Loucy (cell line): ENCODE measurements at regions not wholly inside any gene's neighbourhood (a gene's known extent, or its start where the extent isn't known, plus 50 kb on each side); places are given as distances from the start of the nearest gene placed in this dataset.

ENCODE experiments used
- H2AFZ ChIP-seq: fragments of 200-600 bp; sonication (generic); 2 replicates; pipeline ENCODE4 v1.6.0; 2016; ENCODE audit warnings: antibody characterized with exemption, mild to moderate bottlenecking, low read length, moderate library complexity
- H3F3A ChIP-seq: fragments of 200-600 bp; 2 replicates; pipeline ENCODE4 v1.6.0; 2016; ENCODE audit warnings: antibody characterized with exemption, low read depth, mild to moderate bottlenecking
- H3K27me3 ChIP-seq: fragments of 200-600 bp; sonication (generic); 2 replicates; pipeline ENCODE4 v1.6.1; 2014; ENCODE audit warnings: low read length, mild to moderate bottlenecking; ENCODE audit not compliant: insufficient read depth, poor library complexity, severe bottlenecking
- H3K36me3 ChIP-seq: fragments of 200-600 bp; sonication (generic); 2 replicates; pipeline ENCODE4 v1.6.1; 2016; ENCODE audit warnings: low read length; ENCODE audit not compliant: insufficient read depth
- H3K4me1 ChIP-seq: fragments of 200-600 bp; sonication (generic); 2 replicates; pipeline ENCODE4 v1.5.1; 2014; ENCODE audit warnings: low read length, mild to moderate bottlenecking; ENCODE audit not compliant: insufficient read depth, poor library complexity, severe bottlenecking
- H3K4me2 ChIP-seq: fragments of 200-600 bp; sonication (generic); 2 replicates; pipeline ENCODE4 v1.6.0; 2014; ENCODE audit warnings: antibody characterized with exemption, low read length, low read depth, mild to moderate bottlenecking; ENCODE audit not compliant: poor library complexity, severe bottlenecking
- H3K4me3 ChIP-seq: fragments of 200-600 bp; sonication (generic); 2 replicates; pipeline ENCODE4 v1.5.1; 2014; ENCODE audit warnings: low read length, mild to moderate bottlenecking, mixed read lengths; ENCODE audit not compliant: poor library complexity, severe bottlenecking
- H3K79me2 ChIP-seq: fragments of 200-600 bp; sonication (generic); 2 replicates; pipeline ENCODE4 v1.6.1; 2014; ENCODE audit warnings: low read length; ENCODE audit not compliant: insufficient read depth
- H3K9ac ChIP-seq: fragments of 200-600 bp; sonication (generic); 2 replicates; pipeline ENCODE4 v1.6.0; 2014; ENCODE audit warnings: mild to moderate bottlenecking, low read depth, low read length, moderate library complexity; ENCODE audit not compliant: poor library complexity, severe bottlenecking
- H3K9me2 ChIP-seq: fragments of 200-600 bp; sonication (generic); replicated peaks from 2 replicates; pipeline ENCODE4 v1.6.1; 2016; ENCODE audit warnings: low read depth, low read length, mixed read lengths
- H3K9me3 ChIP-seq: fragments of 200-600 bp; sonication (generic); 2 replicates; pipeline ENCODE4 v1.6.1; 2014; ENCODE audit warnings: mild to moderate bottlenecking, antibody characterized with exemption, low read length, low read depth; ENCODE audit not compliant: insufficient read depth
- H4K20me1 ChIP-seq: fragments of 200-600 bp; sonication (generic); 2 replicates; pipeline ENCODE4 v1.6.0; 2014; ENCODE audit warnings: antibody characterized with exemption, low read length, mild to moderate bottlenecking; ENCODE audit not compliant: insufficient read depth, poor library complexity, severe bottlenecking
- EZH2phosphoT487 ChIP-seq: fragments of 200-600 bp; IDR thresholded peaks from 2 replicates; pipeline ENCODE4 v1.6.1; 2018; ENCODE audit warnings: antibody characterized with exemption, mild to moderate bottlenecking, moderate library complexity, borderline replicate concordance
- TF ChIP-seq, protein P1 (sequence below): fragments of 200-600 bp; sonication (generic); conservative IDR thresholded peaks from 2 replicates; pipeline ENCODE4 v1.5.1; 2014; ENCODE audit warnings: mild to moderate bottlenecking, antibody characterized with exemption, low read length

DNA sequence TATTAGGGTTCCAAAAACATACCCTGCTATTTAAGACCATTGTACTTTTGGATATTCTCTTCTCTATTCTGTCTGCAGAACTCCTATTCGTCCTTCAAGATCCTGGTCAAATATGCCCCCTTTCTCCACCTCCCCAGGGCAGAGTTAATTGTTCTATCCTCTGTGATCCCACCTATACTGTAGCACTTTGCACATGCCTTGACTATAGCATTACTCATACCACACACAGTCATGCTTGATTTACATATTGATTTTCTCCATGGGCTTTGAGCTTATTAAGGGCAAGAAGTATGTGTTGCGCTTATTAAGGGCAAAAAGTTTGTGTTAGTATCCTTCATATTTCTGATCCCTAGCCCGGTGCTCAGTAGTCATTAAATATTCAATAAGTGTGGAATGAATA, 263.7 kb upstream of the CADM1 start:
- Histone ChIP-seq H4K20me1 (no peaks in the 10 kb centered on the region), H3K27me3 (no peaks in the 10 kb centered on the region), H3K9me2 (no peaks in the 10 kb centered on the region), H3K79me2 (no peaks in the 10 kb centered on the region), H3K4me2 (no peak overlapping the region), H2AFZ (no peak overlapping the region), H3K4me3 (no peak overlapping the region), H3K4me1 (no peaks in the 10 kb centered on the region), H3K9me3 (no peaks in the 10 kb centered on the region), H3F3A (no peaks in the 10 kb centered on the region), H3K36me3 (no peaks in the 10 kb centered on the region), H3K9ac (no peak overlapping the region)
- no peak for TF ChIP-seq EZH2phosphoT487
- TF ChIP-seq, protein P1, sequence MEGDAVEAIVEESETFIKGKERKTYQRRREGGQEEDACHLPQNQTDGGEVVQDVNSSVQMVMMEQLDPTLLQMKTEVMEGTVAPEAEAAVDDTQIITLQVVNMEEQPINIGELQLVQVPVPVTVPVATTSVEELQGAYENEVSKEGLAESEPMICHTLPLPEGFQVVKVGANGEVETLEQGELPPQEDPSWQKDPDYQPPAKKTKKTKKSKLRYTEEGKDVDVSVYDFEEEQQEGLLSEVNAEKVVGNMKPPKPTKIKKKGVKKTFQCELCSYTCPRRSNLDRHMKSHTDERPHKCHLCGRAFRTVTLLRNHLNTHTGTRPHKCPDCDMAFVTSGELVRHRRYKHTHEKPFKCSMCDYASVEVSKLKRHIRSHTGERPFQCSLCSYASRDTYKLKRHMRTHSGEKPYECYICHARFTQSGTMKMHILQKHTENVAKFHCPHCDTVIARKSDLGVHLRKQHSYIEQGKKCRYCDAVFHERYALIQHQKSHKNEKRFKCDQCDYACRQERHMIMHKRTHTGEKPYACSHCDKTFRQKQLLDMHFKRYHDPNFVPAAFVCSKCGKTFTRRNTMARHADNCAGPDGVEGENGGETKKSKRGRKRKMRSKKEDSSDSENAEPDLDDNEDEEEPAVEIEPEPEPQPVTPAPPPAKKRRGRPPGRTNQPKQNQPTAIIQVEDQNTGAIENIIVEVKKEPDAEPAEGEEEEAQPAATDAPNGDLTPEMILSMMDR: no peak

DNA sequence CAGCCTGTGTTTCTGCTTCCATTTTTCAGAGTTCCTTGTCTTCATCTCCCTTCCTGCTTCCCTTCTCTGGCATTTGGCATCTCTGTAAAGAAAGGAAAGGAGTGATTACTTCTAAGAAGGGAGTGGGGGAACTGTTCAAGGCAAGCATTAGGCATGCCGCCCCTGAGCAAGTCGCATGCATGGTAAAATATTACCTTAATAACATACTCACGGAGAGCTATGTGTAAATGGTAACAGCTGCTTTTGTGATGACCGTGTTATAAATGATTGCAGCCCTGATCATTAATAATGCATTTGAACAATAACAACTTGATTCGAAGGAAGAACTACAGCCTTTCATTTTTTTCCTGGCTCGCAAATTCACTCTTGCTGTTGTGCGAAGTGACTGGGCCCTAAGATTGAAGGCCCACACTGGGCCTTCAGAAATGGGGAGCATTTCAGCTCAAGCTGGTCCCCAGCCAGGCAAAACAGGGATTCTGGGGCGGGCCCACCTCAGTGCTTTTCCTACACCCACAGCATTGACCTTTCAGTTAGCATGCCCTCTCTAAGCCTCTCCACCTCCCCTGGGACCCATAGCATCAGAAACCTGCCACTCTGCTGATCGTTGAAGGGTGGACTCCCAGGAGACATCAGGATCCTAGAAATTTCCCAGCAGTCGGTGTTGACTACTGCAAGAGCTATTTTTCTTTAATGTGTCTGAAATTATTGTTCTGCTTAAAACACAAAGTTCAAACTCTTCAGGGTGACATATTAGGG, 263.0 kb upstream of the CADM1 start:
- no peak overlapping the region for H3K9ac ChIP-seq

DNA sequence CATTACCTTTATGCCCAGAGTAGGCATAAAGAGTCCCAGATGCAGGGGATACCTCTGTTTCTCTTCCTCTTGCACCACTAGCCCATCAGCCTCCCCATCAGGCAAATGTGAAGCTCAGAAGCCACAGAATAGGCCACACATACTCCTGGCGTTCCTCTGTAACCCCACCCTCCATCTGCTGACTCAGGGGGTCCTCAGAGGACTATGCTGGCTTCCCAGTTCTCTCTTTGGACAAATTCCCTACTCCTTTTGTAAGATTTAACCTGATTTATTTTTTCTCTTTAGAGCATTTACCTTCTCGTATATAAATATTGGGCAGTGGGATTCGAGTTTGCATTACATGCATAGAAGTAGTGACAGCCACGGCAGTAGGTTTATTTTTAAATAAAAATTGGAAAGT, 262.3 kb upstream of the CADM1 start:
- H3K27me3 ChIP-seq: no peaks in the 10 kb centered on the region

More for the DNA sequence above, 263.0 kb upstream of the CADM1 start:
- Histone ChIP-seq H3K36me3 (no peaks in the 10 kb centered on the region), H3K4me1 (no peaks in the 10 kb centered on the region), H3K4me3 (no peak overlapping the region), H4K20me1 (no peaks in the 10 kb centered on the region), H2AFZ (no peak overlapping the region), H3K4me2 (no peak overlapping the region), H3F3A (no peaks in the 10 kb centered on the region), H3K9me3 (no peaks in the 10 kb centered on the region), H3K27me3 (no peaks in the 10 kb centered on the region), H3K79me2 (no peaks in the 10 kb centered on the region), H3K9me2 (no peaks in the 10 kb centered on the region)
- TF ChIP-seq, protein P1: no peak
- TF ChIP-seq EZH2phosphoT487: no peak

More for the DNA sequence above, 262.3 kb upstream of the CADM1 start:
- Histone ChIP-seq H4K20me1 (no peaks in the 10 kb centered on the region), H2AFZ (no peak overlapping the region), H3F3A (no peaks in the 10 kb centered on the region), H3K4me2 (no peak overlapping the region), H3K36me3 (no peaks in the 10 kb centered on the region), H3K9me2 (no peaks in the 10 kb centered on the region), H3K4me3 (no peak overlapping the region), H3K4me1 (no peaks in the 10 kb centered on the region), H3K79me2 (no peaks in the 10 kb centered on the region), H3K9ac (no peak overlapping the region), H3K9me3 (no peaks in the 10 kb centered on the region)
- TF ChIP-seq, protein P1: no peak
- TF ChIP-seq EZH2phosphoT487: no peak
